AG08396 (cell line): ENCODE measurements at regions not wholly inside any gene's neighbourhood (a gene's known extent, or its start where the extent isn't known, plus 50 kb on each side); places are given as distances from the start of the nearest gene placed in this dataset.
"Not testable (repeated sequence)": the region's sequence is repeated elsewhere in the genome, so short reads cannot be mapped to it uniquely, and the experiment has no call there.

ENCODE experiments used
- DNase-seq: peaks from one replicate; pipeline ENCODE4 v3.0.0; 2012; ENCODE audit warnings: low spot score, mixed read lengths

GRCh38 chr7:34207810-34208209, 302.5 kb downstream of the BMPER start:
- DNase-seq: no peak

- DNase-seq: no peak
Measured at GRCh38 chr7:34208878-34209621, 303.7 kb downstream of the BMPER start.

GRCh38 chr7:34211018-34211417, 305.7 kb downstream of the BMPER start:
- no peak for DNase-seq

GRCh38 chr7:34217972-34218371, 312.6 kb downstream of the BMPER start:
- DNase-seq: no peak

- DNase-seq: no peak
Measured at GRCh38 chr7:34219153-34219718, 313.9 kb downstream of the BMPER start.

- no peak for DNase-seq
Measured at GRCh38 chr7:34220506-34221185, 315.3 kb downstream of the BMPER start.

- no peak for DNase-seq
Measured at GRCh38 chr7:34222316-34222715, 317.0 kb downstream of the BMPER start.

GRCh38 chr7:34222722-34223121, 317.4 kb downstream of the BMPER start:
- no peak for DNase-seq

GRCh38 chr7:34224281-34224680, 318.9 kb downstream of the BMPER start:
- no peak for DNase-seq

GRCh38 chr7:34225193-34225592, 319.9 kb downstream of the BMPER start:
- no peak for DNase-seq

GRCh38 chr7:34227525-34227924, 322.2 kb downstream of the BMPER start:
- no peak for DNase-seq

GRCh38 chr7:34235101-34235500, 329.8 kb downstream of the BMPER start:
- not testable (repeated sequence) for DNase-seq

GRCh38 chr7:34236057-34236456, 330.7 kb downstream of the BMPER start:
- no peak for DNase-seq

- DNase-seq: no peak
Measured at GRCh38 chr7:34236839-34237492, 331.6 kb downstream of the BMPER start.

- no peak for DNase-seq
Measured at GRCh38 chr7:34237493-34237849, 332.1 kb downstream of the BMPER start.

GRCh38 chr7:34240417-34240816, 335.1 kb downstream of the BMPER start:
- no peak for DNase-seq

- DNase-seq: no peak
Measured at GRCh38 chr7:34242391-34242790, 337.1 kb downstream of the BMPER start.

GRCh38 chr7:34245246-34245645, 339.9 kb downstream of the BMPER start:
- no peak for DNase-seq

- no peak for DNase-seq
Measured at GRCh38 chr7:34247468-34247867, 342.1 kb downstream of the BMPER start.

- no peak for DNase-seq
Measured at GRCh38 chr7:34249192-34249591, 343.9 kb downstream of the BMPER start.

- DNase-seq: peak; percentile 68
Measured at GRCh38 chr7:34260279-34260678, 354.9 kb downstream of the BMPER start.

- no peak for DNase-seq
Measured at GRCh38 chr7:34263168-34263567, 357.8 kb downstream of the BMPER start.

GRCh38 chr7:34269084-34269483, 363.7 kb downstream of the BMPER start:
- DNase-seq: no peak
